ENCODE measurements at regions not wholly inside any gene's neighbourhood (a gene's known extent, or its start where the extent isn't known, plus 50 kb on each side); places are given as distances from the start of the nearest gene placed in this dataset.

GRCh38 chr3:184643442-184643841 is 68.4 kb downstream of the MAGEF1 start:
- no peak for TF ChIP-seq MAX (IDR thresholded peaks at IDR 0.05; ENCODE audit: insufficient read depth, insufficient read length)
- no peak for TF ChIP-seq EZH2 (IDR thresholded peaks at IDR 0.05; ENCODE audit: borderline replicate concordance, low read depth, low read length, severe bottlenecking)
- TF ChIP-seq POLR2AphosphoS5 (IDR thresholded peaks at IDR 0.05; ENCODE audit: insufficient read depth, low read depth, low read length), result no peak
- no peak for TF ChIP-seq CTCF (IDR thresholded peaks at IDR 0.05; ENCODE audit: extremely low read depth in 1 of 2, insufficient read depth in 1 of 2, low read depth in 1 of 2, low read length in 2 of 2)
- no peak for TF ChIP-seq GATA2 (IDR thresholded peaks at IDR 0.05; ENCODE audit: insufficient read depth, insufficient read length, low read depth, low read length)
- no peak for TF ChIP-seq FOS (IDR thresholded peaks at IDR 0.05; ENCODE audit: borderline replicate concordance, insufficient read depth, low read length)
- no peak for TF ChIP-seq JUN (IDR thresholded peaks at IDR 0.05; ENCODE audit: borderline replicate concordance, insufficient read depth, insufficient read length, low read depth)
- TF ChIP-seq MYC (IDR thresholded peaks at IDR 0.05; ENCODE audit: low read depth, low read length), result no peak
- FAIRE-seq (no peak), DNase-seq (ENCODE audit: low read depth, low spot score) (no peak)
- Histone ChIP-seq H3K79me2 (ENCODE audit: control insufficient read depth, insufficient read depth, low read length) (no peaks in the 10 kb centered on the region), H3K27ac (ENCODE audit: insufficient read depth, low read depth, low read length) (no peak overlapping the region), H3K4me1 (ENCODE audit: control insufficient read depth, extremely low read depth, insufficient read depth, low read length) (no peaks in the 10 kb centered on the region), H3K9ac (replicated peaks; ENCODE audit: extremely low read depth, insufficient read depth, low read length) (no peak overlapping the region), H3K9me3 (replicated peaks; ENCODE audit: control insufficient read depth, insufficient read depth, low read length) (no peaks in the 10 kb centered on the region), H4K20me1 (replicated peaks; ENCODE audit: control insufficient read depth, extremely low read depth, insufficient read depth, low read length) (no peaks in the 10 kb centered on the region), H3K27me3 (ENCODE audit: control insufficient read depth in 2 of 2, insufficient read depth in 2 of 2, low read length in 2 of 2) (peaks cover 0 to 2% of the 10 kb centered on the region in 2 experiments), H2AFZ (ENCODE audit: low read depth, low read length) (no peak overlapping the region), H3K36me3 (ENCODE audit: control insufficient read depth in 2 of 2, extremely low read depth in 1 of 2, insufficient read depth in 2 of 2, low read length in 2 of 2) (no peaks in the 10 kb centered on the region), H3K4me2 (ENCODE audit: insufficient read depth, low read length) (no peak overlapping the region), H3K4me3 (replicated peaks in 1 of 3; ENCODE audit: insufficient read depth in 1 of 3, low read depth in 1 of 3, low read length in 3 of 3) (no peak overlapping the region), H3K9me1 (replicated peaks; ENCODE audit: control insufficient read depth, extremely low read depth, insufficient read depth, low read length) (no peaks in the 10 kb centered on the region)
- ChIA-PET CTCF (no interaction called here), POLR2A (no interaction called here)
- dilution Hi-C loops (cut with MboI; ENCODE audit: extremely low pct_ligation_motif_present, low sequenced_read_pairs) (no loop called here), intact Hi-C loops (cut with micrococcal nuclease) (no loop called here)
- BruUV-seq (replicated peaks), result no TSS peak
